GM12878 (cell line): ENCODE measurements at regions not wholly inside any gene's neighbourhood (a gene's known extent, or its start where the extent isn't known, plus 50 kb on each side); places are given as distances from the start of the nearest gene placed in this dataset.

Source experiments
- BACH1 ChIP-seq: fragments of 450-650 bp; IDR thresholded peaks from 2 replicates; pipeline ENCODE4 v1.6.1; 2017; ENCODE audit warnings: mild to moderate bottlenecking, borderline replicate concordance
- CREB1 ChIP-seq: IDR thresholded peaks from 2 replicates; pipeline ENCODE4 v1.6.1; 2012; ENCODE audit warnings: low read depth, mild to moderate bottlenecking, inconsistent platforms
- CTCF ChIP-seq, 3 experiments: IDR thresholded peaks in 2 of 3; conservative IDR thresholded peaks in 1 of 3; 2 replicates each; pipeline ENCODE4 v1.5.1; 2011; ENCODE audit warnings: low read depth in 3 of 3, low read length in 3 of 3, mild to moderate bottlenecking in 3 of 3, control low read depth in 2 of 3, moderate library complexity in 2 of 3, inconsistent platforms in 1 of 3, mixed read lengths in 1 of 3; ENCODE audit not compliant: control insufficient read depth in 2 of 3, insufficient read depth in 1 of 3; ENCODE audit errors: extremely low read depth in 1 of 3
- CUX1 ChIP-seq: IDR thresholded peaks from 2 replicates; pipeline ENCODE4 v1.6.1; 2012; ENCODE audit warnings: improper control_type of control experiment, low read depth, low read length; ENCODE audit not compliant: insufficient replicate concordance
- MAX ChIP-seq: IDR thresholded peaks from 2 replicates; pipeline ENCODE4 v1.6.1; 2012; ENCODE audit warnings: low read depth, low read length, improper control_type of control experiment
- PAX8 ChIP-seq: fragments of 450-650 bp; IDR thresholded peaks from 2 replicates; pipeline ENCODE4 v1.6.1; 2017; ENCODE audit warnings: mild to moderate bottlenecking, moderate library complexity
- POLR2AphosphoS5 ChIP-seq: IDR thresholded peaks from 2 replicates; pipeline ENCODE4 v1.6.1; 2011; ENCODE audit warnings: mild to moderate bottlenecking, low read length, inconsistent platforms
- TARDBP ChIP-seq: IDR thresholded peaks from 2 replicates; pipeline ENCODE4 v1.6.1; 2016; ENCODE audit warnings: borderline replicate concordance
- TCF12 ChIP-seq: IDR thresholded peaks from 2 replicates; pipeline ENCODE4 v1.6.1; 2011; ENCODE audit warnings: low read depth, mild to moderate bottlenecking, low read length

GRCh38 chr5:111013011-111013410 lies 58.5 kb upstream of the TSLP start:
- TF ChIP-seq CTCF (IDR thresholded peaks at IDR 0.05 in 2 of 3, conservative IDR thresholded peaks at IDR 0.05 in 1 of 3; ENCODE audit: control insufficient read depth in 2 of 3, extremely low read depth in 1 of 3, insufficient read depth in 1 of 3, low read depth in 3 of 3, low read length in 3 of 3), result no peak
- TF ChIP-seq POLR2AphosphoS5, result no peak
- TF ChIP-seq TARDBP, result no peak
- no peak for TF ChIP-seq BACH1
- no peak for TF ChIP-seq CUX1
- TF ChIP-seq PAX8, result no peak
- no peak for TF ChIP-seq MAX
- TF ChIP-seq CREB1, result no peak
- TF ChIP-seq TCF12, result no peak
